Adrenal gland (tissue), 9 donors: ENCODE measurements at regions not wholly inside any gene's neighbourhood (a gene's known extent, or its start where the extent isn't known, plus 50 kb on each side); places are given as distances from the start of the nearest gene placed in this dataset.

ENCODE experiments used
- DNase-seq, 7 donors: peaks; one replicate each; pipeline ENCODE4 v3.0.0-alpha.2; 2019 to 2020
- H3K27ac ChIP-seq, 5 donors: fragments of 200-600 bp; sonication (generic) in 4 of 5; 1 replicate in 3 of 5; 2 replicates in 2 of 5; pipeline versions ENCODE4 v1.5.1 to v1.8.0; 2016 to 2020; ENCODE audit warnings: mild to moderate bottlenecking in 1 of 5
- H3K27me3 ChIP-seq: fragments of 200-600 bp; 2 replicates; pipeline ENCODE4 v1.8.0; 2021
- H3K36me3 ChIP-seq, 2 donors: fragments of 200-600 bp; replicated peaks in 1 of 2; 1 replicate in 1 of 2; 2 replicates in 1 of 2; pipeline versions ENCODE4 v1.5.1 to v1.8.0; 2018 to 2022
- H3K4me1 ChIP-seq, 2 donors: fragments of 200-600 bp; replicated peaks in 1 of 2; 1 replicate in 1 of 2; 2 replicates in 1 of 2; pipeline versions ENCODE4 v1.5.1 to v1.8.0; 2018 to 2021
- H3K4me3 ChIP-seq, 4 donors: fragments of 200-600 bp; sonication (generic) in 3 of 4; one replicate each; pipeline ENCODE4 v1.5.1; 2016 to 2018
- H3K9me3 ChIP-seq, 3 donors: fragments of 200-600 bp; sonication (generic) in 1 of 3; replicated peaks in 1 of 3; 1 replicate in 2 of 3; 2 replicates in 1 of 3; pipeline versions ENCODE4 v1.5.1 to v1.8.0; 2016 to 2021
- POLR2A ChIP-seq, 2 donors: fragments of 450-650 bp; IDR thresholded peaks; one replicate each; pipeline ENCODE4 v1.6.1; 2017; ENCODE audit warnings: antibody characterized with exemption in 2 of 2, mild to moderate bottlenecking in 2 of 2, moderate library complexity in 1 of 2
- WGBS, 4 donors: extraction: QIAGEN DNeasy Blood & Tissue Kit in 2 of 4; methylation state at CpG; one replicate each; pipeline versions ENCODE4 v1.1.5 to v1.1.7; 2013 to 2017; 5-methylcytosine and 5-hydroxymethylcytosine counted together
- intact Hi-C, 2 donors: fragments of 100-400 bp; cut with DNase I; formaldehyde crosslinking; loops; one replicate each; pipeline versions ENCODE4 v1.14.1 to v1.15.0; 2022 to 2023
- TF ChIP-seq, protein P1 (sequence below), 6 experiments: fragments of 450-650 bp in 4 of 6; fragments of 200-600 bp in 2 of 6; sonication (generic) in 1 of 6; IDR thresholded peaks; 1 replicate in 5 of 6; 2 replicates in 1 of 6; pipeline versions ENCODE4 v1.5.1 to v1.8.0; 2016 to 2021; ENCODE audit warnings: antibody characterized with exemption in 6 of 6, mild to moderate bottlenecking in 2 of 6, moderate library complexity in 1 of 6
- donor health status: healthy with polysubstance abuse.
- donor health status: Bipolar disorder and iron deficiency.
- donor health status: DM: yes; HTN: yes; CAD: no.
- donor health status: DM: no; HTN: no; CAD: no.
- donor health status: DM: no; HTN: no; CAD: no.

DNA sequence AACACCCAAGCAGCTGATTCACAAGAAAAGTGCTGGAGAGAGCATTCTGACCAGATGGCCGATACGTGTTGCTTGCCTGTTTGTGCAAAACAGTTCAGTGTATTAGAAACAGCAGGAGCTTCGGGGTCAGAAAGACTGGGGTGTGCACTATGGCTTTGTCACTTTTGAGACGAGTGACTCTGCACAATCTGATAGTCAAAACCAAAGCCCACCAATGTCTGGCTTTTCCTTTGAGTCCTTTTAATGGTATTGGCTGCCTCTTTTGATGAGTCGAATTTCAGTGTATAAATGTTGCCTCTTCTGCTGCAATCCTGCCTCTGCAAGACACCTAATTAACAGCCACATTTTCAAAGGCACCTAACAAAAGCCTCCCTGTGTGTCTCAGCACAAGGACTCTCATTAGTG, 444.6 kb downstream of the AJAP1 start:
- Histone ChIP-seq H3K27me3 (no peaks in the 10 kb centered on the region), H3K4me1 (no peaks in the 10 kb centered on the region), H3K4me3 (no peak overlapping the region), H3K36me3 (no peaks in the 10 kb centered on the region), H3K9me3 (peaks cover 0 to 6% (median 0%) of the 10 kb centered on the region in 3 donors), H3K27ac (no peak overlapping the region)
- 54 to 66% (median 63%) methylated on average over 5 of the region's 5 CpGs for WGBS, 4 donors
- no peak for DNase-seq
- no peak for TF ChIP-seq POLR2A (IDR thresholded peaks at IDR 0.05)
- TF ChIP-seq, protein P1, sequence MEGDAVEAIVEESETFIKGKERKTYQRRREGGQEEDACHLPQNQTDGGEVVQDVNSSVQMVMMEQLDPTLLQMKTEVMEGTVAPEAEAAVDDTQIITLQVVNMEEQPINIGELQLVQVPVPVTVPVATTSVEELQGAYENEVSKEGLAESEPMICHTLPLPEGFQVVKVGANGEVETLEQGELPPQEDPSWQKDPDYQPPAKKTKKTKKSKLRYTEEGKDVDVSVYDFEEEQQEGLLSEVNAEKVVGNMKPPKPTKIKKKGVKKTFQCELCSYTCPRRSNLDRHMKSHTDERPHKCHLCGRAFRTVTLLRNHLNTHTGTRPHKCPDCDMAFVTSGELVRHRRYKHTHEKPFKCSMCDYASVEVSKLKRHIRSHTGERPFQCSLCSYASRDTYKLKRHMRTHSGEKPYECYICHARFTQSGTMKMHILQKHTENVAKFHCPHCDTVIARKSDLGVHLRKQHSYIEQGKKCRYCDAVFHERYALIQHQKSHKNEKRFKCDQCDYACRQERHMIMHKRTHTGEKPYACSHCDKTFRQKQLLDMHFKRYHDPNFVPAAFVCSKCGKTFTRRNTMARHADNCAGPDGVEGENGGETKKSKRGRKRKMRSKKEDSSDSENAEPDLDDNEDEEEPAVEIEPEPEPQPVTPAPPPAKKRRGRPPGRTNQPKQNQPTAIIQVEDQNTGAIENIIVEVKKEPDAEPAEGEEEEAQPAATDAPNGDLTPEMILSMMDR (IDR thresholded peaks at IDR 0.05) = no peak
- intact Hi-C loops = no loop called here

DNA sequence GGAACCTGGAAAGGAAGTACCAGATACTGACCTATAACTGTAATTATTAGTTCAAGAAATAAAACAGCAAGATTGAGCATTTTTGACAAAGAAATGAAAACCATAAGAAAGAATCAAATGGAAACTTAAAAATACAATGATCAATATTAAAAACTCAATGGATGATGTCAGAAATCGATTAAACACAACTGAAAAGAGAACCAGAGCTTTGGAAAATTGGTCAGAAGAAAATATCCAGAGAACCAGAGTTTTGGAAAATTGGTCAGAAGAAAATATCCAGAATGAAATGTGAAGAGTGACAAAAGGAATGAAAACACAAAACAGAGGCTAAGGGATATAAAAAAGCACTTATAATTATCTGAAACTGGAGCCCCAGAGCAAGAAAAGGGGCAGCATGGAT, 438.6 kb downstream of the AJAP1 start:
- Histone ChIP-seq H3K4me3 (no peak overlapping the region), H3K9me3 (peaks cover 0 to 19% (median 0%) of the 10 kb centered on the region in 3 donors), H3K27me3 (no peaks in the 10 kb centered on the region), H3K27ac (no peak overlapping the region), H3K4me1 (no peaks in the 10 kb centered on the region), H3K36me3 (no peaks in the 10 kb centered on the region)
- TF ChIP-seq, protein P1 (IDR thresholded peaks at IDR 0.05) = no peak
- TF ChIP-seq POLR2A (IDR thresholded peaks at IDR 0.05) = no peak
- 37 to 63% (median 59%) methylated on average over 1 of the region's 1 CpG for WGBS, 4 donors
- intact Hi-C loops = no loop called here
- DNase-seq = no peak

DNA sequence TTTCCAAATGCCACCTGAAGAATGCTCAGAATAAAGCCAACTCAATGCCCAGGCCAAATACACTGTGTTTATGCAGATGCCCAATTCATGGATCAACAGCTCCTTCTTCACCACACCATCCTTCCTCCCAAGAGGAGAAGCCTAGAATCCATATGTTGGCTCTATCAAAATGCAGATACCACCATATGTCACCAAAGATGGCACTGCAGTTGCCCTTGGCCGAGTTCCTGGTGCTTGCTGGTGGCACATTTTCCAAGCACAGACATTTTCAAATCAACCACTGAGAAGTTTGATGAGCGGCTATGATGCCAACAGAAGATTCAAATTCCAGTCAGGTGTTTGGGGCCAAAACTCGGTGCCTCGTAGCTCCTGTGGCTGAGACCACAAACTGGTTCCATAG, 430.3 kb downstream of the AJAP1 start:
- intact Hi-C loops = no loop called here
- Histone ChIP-seq H3K4me3 (no peak overlapping the region), H3K27me3 (no peaks in the 10 kb centered on the region), H3K36me3 (no peaks in the 10 kb centered on the region), H3K9me3 (no peaks in the 10 kb centered on the region), H3K4me1 (no peaks in the 10 kb centered on the region), H3K27ac (no peak overlapping the region)
- TF ChIP-seq POLR2A (IDR thresholded peaks at IDR 0.05) = no peak
- TF ChIP-seq, protein P1 (IDR thresholded peaks at IDR 0.05) = no peak
- 77 to 87% (median 84%) methylated on average over 4 of the region's 4 CpGs for WGBS, 4 donors
- no peak for DNase-seq

DNA sequence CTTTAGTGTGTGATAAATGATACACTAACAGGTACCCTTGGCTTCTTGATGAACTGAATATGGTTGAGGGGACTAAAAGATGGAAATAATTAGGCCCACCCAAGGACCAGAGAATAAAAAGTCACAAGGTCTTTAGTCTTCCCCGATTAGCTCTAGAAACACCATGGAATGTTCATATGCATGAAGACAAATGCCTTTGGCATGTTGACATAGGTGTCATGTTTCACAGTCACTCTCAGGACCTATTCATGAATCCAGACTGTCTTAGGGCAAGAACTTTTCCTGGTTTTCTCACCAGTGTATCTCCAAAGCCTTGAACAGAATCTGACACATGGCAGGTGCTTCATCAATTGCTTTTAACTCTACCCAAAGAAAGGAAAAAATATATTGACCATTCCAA, 412.8 kb downstream of the AJAP1 start:
- H3K27ac ChIP-seq = no peak overlapping the region
- TF ChIP-seq POLR2A (IDR thresholded peaks at IDR 0.05) = no peak
- TF ChIP-seq, protein P1 (IDR thresholded peaks at IDR 0.05) = no peak
- no peak overlapping the region for H3K4me3 ChIP-seq
- no peaks in the 10 kb centered on the region for H3K9me3 ChIP-seq
- no peak for DNase-seq
- intact Hi-C loops = no loop called here
- no peaks in the 10 kb centered on the region for H3K36me3 ChIP-seq
- 9 to 28% (median 14%) methylated on average over 1 of the region's 1 CpG for WGBS, 4 donors
- no peaks in the 10 kb centered on the region for H3K4me1 ChIP-seq
- H3K27me3 ChIP-seq = no peaks in the 10 kb centered on the region
